B cell (primary cell): ENCODE measurements at regions not wholly inside any gene's neighbourhood (a gene's known extent, or its start where the extent isn't known, plus 50 kb on each side); places are given as distances from the start of the nearest gene placed in this dataset.

ENCODE experiments used
- CTCF ChIP-seq: fragments of 200-600 bp; IDR thresholded peaks from one replicate; pipeline ENCODE4 v1.8.0; 2022; ENCODE audit warnings: antibody characterized with exemption, mild to moderate bottlenecking
- EZH2 ChIP-seq: IDR thresholded peaks from 2 replicates; pipeline ENCODE4 v1.6.1; 2012; ENCODE audit warnings: borderline replicate concordance, low read depth, mild to moderate bottlenecking, moderate library complexity, low read length; ENCODE audit not compliant: insufficient read depth, poor library complexity, severe bottlenecking

- TF ChIP-seq CTCF, result no peak
- TF ChIP-seq EZH2, result no peak
Measured at GRCh38 chr3:115420086-115420485, 203.2 kb upstream of the GAP43 start.
